ENCODE measurements at regions not wholly inside any gene's neighbourhood (a gene's known extent, or its start where the extent isn't known, plus 50 kb on each side); places are given as distances from the start of the nearest gene placed in this dataset.

DNA sequence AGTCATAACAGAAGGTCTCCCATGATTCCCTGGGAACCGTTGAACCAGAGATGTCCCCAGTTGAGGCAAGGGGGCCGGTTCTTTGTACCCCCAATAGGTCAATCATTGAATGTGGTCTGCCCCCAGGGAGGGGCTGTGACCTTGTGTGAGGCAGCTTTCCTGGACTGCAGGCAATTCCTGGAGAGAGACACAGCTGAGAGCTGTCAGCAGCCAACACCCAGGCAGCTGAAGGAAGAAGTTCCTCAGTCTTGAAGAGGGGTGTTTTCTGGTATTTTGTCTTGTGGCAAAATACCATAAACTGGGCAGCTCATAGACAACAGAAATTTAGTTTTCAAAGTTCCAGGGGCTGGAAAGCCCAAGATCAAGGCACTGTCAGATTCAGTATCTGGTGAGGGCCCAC lies 185.7 kb upstream of the ATP6AP2 start:
- no peaks in the 10 kb centered on the region for H3K9me3 ChIP-seq (ENCODE audit: control insufficient read depth in 1 of 2, insufficient read depth in 1 of 2, low read length in 2 of 2)
- H3K27me3 ChIP-seq (ENCODE audit: control insufficient read depth in 1 of 2, insufficient read depth in 2 of 2, low read length in 2 of 2), result no peaks in the 10 kb centered on the region
- H3K4me1 ChIP-seq (ENCODE audit: insufficient read depth, low read length), result no peaks in the 10 kb centered on the region
- intact Hi-C loops (cut with DNase I, micrococcal nuclease), result no loop called here
- H3K9me3 Mint-ChIP-seq, result peaks cover 3% of the 10 kb centered on the region
- H3K4me3 ChIP-seq (ENCODE audit: low read length), result no peak overlapping the region
- H3K36me3 ChIP-seq (ENCODE audit: insufficient read depth, low read length), result no peaks in the 10 kb centered on the region
- no peak overlapping the region for H3K27ac ChIP-seq (ENCODE audit: low read depth in 1 of 2, low read length in 2 of 2)
- ChIA-PET CTCF (no interaction called here), POLR2A (no interaction called here)
- no peaks in the 10 kb centered on the region for H3K36me3 Mint-ChIP-seq (ENCODE audit: low read depth)
- TF ChIP-seq, protein P1, sequence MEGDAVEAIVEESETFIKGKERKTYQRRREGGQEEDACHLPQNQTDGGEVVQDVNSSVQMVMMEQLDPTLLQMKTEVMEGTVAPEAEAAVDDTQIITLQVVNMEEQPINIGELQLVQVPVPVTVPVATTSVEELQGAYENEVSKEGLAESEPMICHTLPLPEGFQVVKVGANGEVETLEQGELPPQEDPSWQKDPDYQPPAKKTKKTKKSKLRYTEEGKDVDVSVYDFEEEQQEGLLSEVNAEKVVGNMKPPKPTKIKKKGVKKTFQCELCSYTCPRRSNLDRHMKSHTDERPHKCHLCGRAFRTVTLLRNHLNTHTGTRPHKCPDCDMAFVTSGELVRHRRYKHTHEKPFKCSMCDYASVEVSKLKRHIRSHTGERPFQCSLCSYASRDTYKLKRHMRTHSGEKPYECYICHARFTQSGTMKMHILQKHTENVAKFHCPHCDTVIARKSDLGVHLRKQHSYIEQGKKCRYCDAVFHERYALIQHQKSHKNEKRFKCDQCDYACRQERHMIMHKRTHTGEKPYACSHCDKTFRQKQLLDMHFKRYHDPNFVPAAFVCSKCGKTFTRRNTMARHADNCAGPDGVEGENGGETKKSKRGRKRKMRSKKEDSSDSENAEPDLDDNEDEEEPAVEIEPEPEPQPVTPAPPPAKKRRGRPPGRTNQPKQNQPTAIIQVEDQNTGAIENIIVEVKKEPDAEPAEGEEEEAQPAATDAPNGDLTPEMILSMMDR (IDR thresholded peaks at IDR 0.05), result no peak
- no peak overlapping the region for H3K4me3 Mint-ChIP-seq
- no peak overlapping the region for H3K27ac Mint-ChIP-seq
- H3K27me3 Mint-ChIP-seq, result no peaks in the 10 kb centered on the region
- no peaks in the 10 kb centered on the region for H3K4me1 Mint-ChIP-seq (ENCODE audit: low read depth)
- no peak for ATAC-seq (ENCODE audit: poor library complexity)
- DNase-seq, result no peak

DNA sequence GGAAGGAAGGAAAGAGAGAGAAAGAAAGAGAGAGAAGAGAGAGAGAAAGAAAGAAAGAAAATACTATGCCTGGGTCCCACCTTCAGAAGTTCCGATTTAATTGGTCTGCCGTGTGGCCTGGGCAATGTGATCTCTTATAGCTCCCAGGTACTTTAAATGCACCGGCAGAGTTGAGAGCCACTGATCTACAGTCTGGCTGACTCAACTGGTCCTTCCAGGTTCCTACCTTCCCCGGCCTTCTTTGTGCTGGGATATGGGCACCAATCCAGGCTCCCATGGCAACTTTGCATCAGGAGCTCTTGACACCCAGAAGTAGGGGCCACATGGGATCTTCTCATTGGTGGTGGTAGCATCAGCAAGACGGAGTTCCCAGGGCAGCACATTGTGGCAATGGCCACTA lies 186.5 kb upstream of the ATP6AP2 start:
- intact Hi-C loops (cut with DNase I, micrococcal nuclease), result loop anchor here in 1 of 2 experiments (5.0 kb wide), 1 partner anchor 433 kb away; no protein-coding TSS in a partner anchor
- Histone ChIP-seq H3K27ac (ENCODE audit: low read depth in 1 of 2, low read length in 2 of 2) (no peak overlapping the region), H3K36me3 (ENCODE audit: insufficient read depth, low read length) (no peaks in the 10 kb centered on the region), H3K4me3 (ENCODE audit: low read length) (no peak overlapping the region), H3K4me1 (ENCODE audit: insufficient read depth, low read length) (no peaks in the 10 kb centered on the region), H3K27me3 (ENCODE audit: control insufficient read depth in 1 of 2, insufficient read depth in 2 of 2, low read length in 2 of 2) (no peaks in the 10 kb centered on the region), H3K9me3 (ENCODE audit: control insufficient read depth in 1 of 2, insufficient read depth in 1 of 2, low read length in 2 of 2) (no peaks in the 10 kb centered on the region)
- Mint-ChIP-seq H3K4me1 (ENCODE audit: low read depth) (no peaks in the 10 kb centered on the region), H3K27me3 (no peaks in the 10 kb centered on the region), H3K36me3 (ENCODE audit: low read depth) (no peaks in the 10 kb centered on the region), H3K4me3 (no peak overlapping the region), H3K9me3 (peaks cover 3% of the 10 kb centered on the region), H3K27ac (no peak overlapping the region)
- no peak for DNase-seq
- POLR2A ChIA-PET, result no interaction called here
- TF ChIP-seq, protein P1 (IDR thresholded peaks at IDR 0.05), result no peak
- CTCF ChIA-PET, result no interaction called here
- ATAC-seq (ENCODE audit: poor library complexity), result no peak

- H3K9me3 Mint-ChIP-seq, result peaks cover 3% of the 10 kb centered on the region
- intact Hi-C loops (cut with DNase I, micrococcal nuclease), result loop anchor here in 1 of 2 experiments (5.0 kb wide), 1 partner anchor 435 kb away; no protein-coding TSS in a partner anchor
- no peaks in the 10 kb centered on the region for H3K4me1 ChIP-seq (ENCODE audit: insufficient read depth, low read length)
- TF ChIP-seq, protein P1 (IDR thresholded peaks at IDR 0.05), result no peak
- ATAC-seq (ENCODE audit: poor library complexity), result no peak
- no peaks in the 10 kb centered on the region for H3K36me3 Mint-ChIP-seq (ENCODE audit: low read depth)
- H3K9me3 ChIP-seq (ENCODE audit: control insufficient read depth in 1 of 2, insufficient read depth in 1 of 2, low read length in 2 of 2), result no peaks in the 10 kb centered on the region
- CTCF ChIA-PET, result no interaction called here
- no peaks in the 10 kb centered on the region for H3K27me3 ChIP-seq (ENCODE audit: control insufficient read depth in 1 of 2, insufficient read depth in 2 of 2, low read length in 2 of 2)
- H3K4me3 ChIP-seq (ENCODE audit: low read length), result no peak overlapping the region
- no peak overlapping the region for H3K27ac Mint-ChIP-seq
- no peak for DNase-seq
- no peaks in the 10 kb centered on the region for H3K36me3 ChIP-seq (ENCODE audit: insufficient read depth, low read length)
- no peaks in the 10 kb centered on the region for H3K27me3 Mint-ChIP-seq
- no peak overlapping the region for H3K4me3 Mint-ChIP-seq
- POLR2A ChIA-PET, result no interaction called here
- H3K27ac ChIP-seq (ENCODE audit: low read depth in 1 of 2, low read length in 2 of 2), result no peak overlapping the region
- no peaks in the 10 kb centered on the region for H3K4me1 Mint-ChIP-seq (ENCODE audit: low read depth)
These were observed 188.2 kb upstream of the ATP6AP2 start for GRCh38 chrX:40392599-40392998.
